Endothelial cell of umbilical vein (primary cell): ENCODE measurements at regions not wholly inside any gene's neighbourhood (a gene's known extent, or its start where the extent isn't known, plus 50 kb on each side); places are given as distances from the start of the nearest gene placed in this dataset.

Experiments used
- BruUV-seq: library from RNA; stranded (reverse); fragments of 400-500 nt; replicated peaks from 2 replicates; lab custom pipeline; 2021; lab: Mats Ljungman, UMichigan
- CTCF ChIA-PET: fragments of 300-600, 350-600 bp; sonication (Branson Sonifier 250); formaldehyde crosslinking; loops from one replicate; lab custom pipeline; 2021; ENCODE audit warnings: antibody characterized with exemption, inconsistent platforms; lab: Charles Lee
- POLR2A ChIA-PET: fragments of 300-600, 350-600 bp; sonication (Branson Sonifier 250); formaldehyde crosslinking; loops from one replicate; lab custom pipeline; 2021; ENCODE audit warnings: antibody characterized with exemption, inconsistent platforms; lab: Charles Lee
- DNase-seq: peaks from one replicate; pipeline ENCODE4 v3.0.0-alpha.2; 2011; ENCODE audit warnings: low read depth, low spot score
- FAIRE-seq: peaks from 2 replicates; lab custom pipeline; 2011; peaks lifted over from hg19 to GRCh38; lab: Jason Lieb, UNC
- H2AFZ ChIP-seq: 2 replicates; pipeline ENCODE4 v1.6.0; 2012; ENCODE audit warnings: low read depth, low read length, control low read depth, inconsistent platforms
- H3K27ac ChIP-seq: 2 replicates; pipeline ENCODE4 v1.5.1; 2011; ENCODE audit warnings: low read depth, mild to moderate bottlenecking, control low read depth, low read length, moderate library complexity; ENCODE audit not compliant: insufficient read depth
- H3K27me3 ChIP-seq, 2 experiments: 2 replicates each; pipeline versions ENCODE4 v1.6.0 to v1.6.1; 2011; ENCODE audit warnings: low read length in 2 of 2, mixed read lengths in 1 of 2; ENCODE audit not compliant: control insufficient read depth in 2 of 2, insufficient read depth in 2 of 2
- H3K36me3 ChIP-seq, 2 experiments: 2 replicates in 1 of 2; 3 replicates in 1 of 2; pipeline ENCODE4 v1.5.1; 2011; ENCODE audit warnings: low read length in 2 of 2, mild to moderate bottlenecking in 1 of 2, moderate library complexity in 1 of 2; ENCODE audit not compliant: control insufficient read depth in 2 of 2, insufficient read depth in 2 of 2; ENCODE audit errors: extremely low read depth in 1 of 2
- H3K4me1 ChIP-seq: 3 replicates; pipeline ENCODE4 v1.5.1; 2011; ENCODE audit warnings: mild to moderate bottlenecking, low read length; ENCODE audit not compliant: control insufficient read depth, insufficient read depth; ENCODE audit errors: extremely low read depth
- H3K4me2 ChIP-seq: 2 replicates; pipeline ENCODE4 v1.6.1; 2011; ENCODE audit warnings: low read length, control low read depth, mixed read lengths; ENCODE audit not compliant: insufficient read depth
- H3K4me3 ChIP-seq, 3 experiments: fragments of 200-600 bp in 1 of 3; sonication (generic), shearing (Covaris generic) in 1 of 3; replicated peaks in 1 of 3; 2 replicates each; pipeline ENCODE4 v1.5.1; 2011 to 2016; ENCODE audit warnings: control low read depth in 3 of 3, low read length in 3 of 3, mild to moderate bottlenecking in 2 of 3, inconsistent platforms in 1 of 3, low read depth in 1 of 3, moderate library complexity in 1 of 3; ENCODE audit not compliant: insufficient read depth in 1 of 3
- H3K79me2 ChIP-seq: 2 replicates; pipeline ENCODE4 v1.6.0; 2012; ENCODE audit warnings: low read length, inconsistent platforms; ENCODE audit not compliant: control insufficient read depth, insufficient read depth
- H3K9ac ChIP-seq: replicated peaks from 2 replicates; pipeline ENCODE3; 2011; ENCODE audit warnings: low read length, control low read depth; ENCODE audit not compliant: insufficient read depth; ENCODE audit errors: extremely low read depth
- H3K9me1 ChIP-seq: replicated peaks from 3 replicates; pipeline ENCODE4 v1.6.0; 2011; ENCODE audit warnings: mild to moderate bottlenecking, low read length; ENCODE audit not compliant: control insufficient read depth, insufficient read depth; ENCODE audit errors: extremely low read depth
- H3K9me3 ChIP-seq: replicated peaks from 2 replicates; pipeline ENCODE4 v1.5.1; 2012; ENCODE audit warnings: low read length, inconsistent platforms; ENCODE audit not compliant: control insufficient read depth, insufficient read depth
- H4K20me1 ChIP-seq: replicated peaks from 2 replicates; pipeline ENCODE3; 2011; ENCODE audit warnings: mild to moderate bottlenecking, low read length; ENCODE audit not compliant: control insufficient read depth, insufficient read depth; ENCODE audit errors: extremely low read depth
- CTCF ChIP-seq, 2 donors: IDR thresholded peaks; 1 replicate in 1 of 2; 2 replicates in 1 of 2; pipeline ENCODE4 v1.5.1; 2011; ENCODE audit warnings: low read length in 2 of 2, mild to moderate bottlenecking in 2 of 2, moderate library complexity in 2 of 2, control low read depth in 1 of 2, inconsistent platforms in 1 of 2, low read depth in 1 of 2; ENCODE audit not compliant: insufficient read depth in 1 of 2; ENCODE audit errors: extremely low read depth in 1 of 2
- EZH2 ChIP-seq: IDR thresholded peaks from 2 replicates; pipeline ENCODE4 v1.6.1; 2012; ENCODE audit warnings: borderline replicate concordance, low read depth, mild to moderate bottlenecking, moderate library complexity, low read length, inconsistent platforms; ENCODE audit not compliant: severe bottlenecking
- GATA2 ChIP-seq: IDR thresholded peaks from 2 replicates; pipeline ENCODE4 v1.7.0; 2011; ENCODE audit warnings: low read depth, mild to moderate bottlenecking, moderate library complexity, mixed read lengths, low read length; ENCODE audit not compliant: insufficient read length, insufficient read depth
- JUN ChIP-seq: IDR thresholded peaks from 2 replicates; pipeline ENCODE4 v1.6.1; 2011; ENCODE audit warnings: borderline replicate concordance, low read depth; ENCODE audit not compliant: insufficient read length, insufficient read depth
- MAX ChIP-seq: IDR thresholded peaks from 2 replicates; pipeline ENCODE4 v1.6.1; 2011; ENCODE audit not compliant: insufficient read depth, insufficient read length
- MYC ChIP-seq: IDR thresholded peaks from one replicate; pipeline ENCODE4 v1.6.1; 2011; ENCODE audit warnings: mild to moderate bottlenecking, low read depth, low read length
- POLR2A ChIP-seq: IDR thresholded peaks from 2 replicates; pipeline ENCODE4 v1.6.1; 2012; ENCODE audit warnings: low read depth, mild to moderate bottlenecking, control low read depth, low read length
- POLR2AphosphoS5 ChIP-seq: IDR thresholded peaks from 2 replicates; pipeline ENCODE4 v1.6.1; 2012; ENCODE audit warnings: low read depth, mild to moderate bottlenecking, control low read depth, low read length, moderate library complexity; ENCODE audit not compliant: insufficient read depth
- dilution Hi-C: fragments of 300-500 bp; cut with MboI; formaldehyde crosslinking; loops from one replicate; pipeline ENCODE4 v1.15.0; 2019; ENCODE audit warnings: low sequenced_read_pairs; ENCODE audit not compliant: extremely low pct_ligation_motif_present
- intact Hi-C: fragments of 100-400 bp; cut with micrococcal nuclease; formaldehyde crosslinking; loops from one replicate; pipeline ENCODE4 v1.10.0; 2022

GRCh38 chr5:52521236-52521635, 266.5 kb upstream of the ITGA1 start:
- no peak overlapping the region for H3K4me3 ChIP-seq
- FAIRE-seq, result no peak
- no peak overlapping the region for H3K9ac ChIP-seq
- H3K27me3 ChIP-seq, result no peaks in the 10 kb centered on the region
- no peak overlapping the region for H2AFZ ChIP-seq
- no TSS peak for BruUV-seq
- intact Hi-C loops (no loop called here), dilution Hi-C loops (no loop called here)
- H3K9me1 ChIP-seq, result no peaks in the 10 kb centered on the region
- H3K4me1 ChIP-seq, result no peaks in the 10 kb centered on the region
- ChIA-PET POLR2A (no interaction called here), CTCF (interaction anchor here (1.0 kb wide), 1 partner anchor 12 kb away, joined by 3 read pairs; no protein-coding TSS in a partner anchor)
- TF ChIP-seq JUN (no peak), POLR2AphosphoS5 (no peak), GATA2 (no peak), EZH2 (no peak), CTCF (IDR thresholded peaks at IDR 0.05; ENCODE audit: extremely low read depth in 1 of 2, insufficient read depth in 1 of 2, low read depth in 1 of 2, low read length in 2 of 2) (no peak), MYC (no peak), POLR2A (no peak), MAX (no peak)
- no peaks in the 10 kb centered on the region for H3K9me3 ChIP-seq
- no peaks in the 10 kb centered on the region for H3K79me2 ChIP-seq
- no peaks in the 10 kb centered on the region for H3K36me3 ChIP-seq
- no peaks in the 10 kb centered on the region for H4K20me1 ChIP-seq
- H3K27ac ChIP-seq, result no peak overlapping the region
- no peak for DNase-seq
- no peak overlapping the region for H3K4me2 ChIP-seq
